Naive B cell (primary cell): ENCODE measurements at regions not wholly inside any gene's neighbourhood (a gene's known extent, or its start where the extent isn't known, plus 50 kb on each side); places are given as distances from the start of the nearest gene placed in this dataset.
A peak's percentile ranks its signal among the peaks of the same experiment; 100 is the strongest.

Experiments used
- ATAC-seq, 2 donors: fragments of 150-1000 bp; cut with Tn5 transposase; 2 replicates each; pipeline ENCODE4 v1.10.0; 2021; ENCODE audit warnings: low read depth in 2 of 2, mild to moderate bottlenecking in 2 of 2, moderate library complexity in 2 of 2
- DNase-seq: peaks from one replicate; pipeline ENCODE4 v3.0.0; 2022
- H3K27ac Mint-ChIP-seq, 6 donors: one replicate each; pipeline ENCODE4 v1.8.0; 2020 to 2022; ENCODE audit warnings: mild to moderate bottlenecking in 6 of 6, mixed read lengths in 6 of 6, moderate library complexity in 5 of 6, inconsistent platforms in 2 of 6
- H3K27me3 Mint-ChIP-seq, 3 donors: one replicate each; pipeline ENCODE4 v1.8.0; 2021 to 2022; ENCODE audit warnings: mixed read lengths in 3 of 3, mild to moderate bottlenecking in 1 of 3
- H3K36me3 Mint-ChIP-seq, 2 donors: one replicate each; pipeline ENCODE4 v1.8.0; 2020 to 2022; ENCODE audit warnings: mixed read lengths in 2 of 2, inconsistent platforms in 1 of 2, mild to moderate bottlenecking in 1 of 2
- H3K4me1 Mint-ChIP-seq, 3 donors: one replicate each; pipeline ENCODE4 v1.8.0; 2020 to 2022; ENCODE audit warnings: mixed read lengths in 3 of 3, inconsistent platforms in 1 of 3, mild to moderate bottlenecking in 1 of 3, moderate library complexity in 1 of 3
- H3K4me3 Mint-ChIP-seq, 8 donors: one replicate each; pipeline ENCODE4 v1.8.0; 2020 to 2022; ENCODE audit warnings: mild to moderate bottlenecking in 8 of 8, mixed read lengths in 8 of 8, moderate library complexity in 8 of 8, inconsistent platforms in 2 of 8
- H3K9me3 Mint-ChIP-seq, 7 donors: one replicate each; pipeline ENCODE4 v1.8.0; 2020 to 2022; ENCODE audit warnings: mixed read lengths in 7 of 7, mild to moderate bottlenecking in 5 of 7, inconsistent platforms in 2 of 7, moderate library complexity in 1 of 7

DNA sequence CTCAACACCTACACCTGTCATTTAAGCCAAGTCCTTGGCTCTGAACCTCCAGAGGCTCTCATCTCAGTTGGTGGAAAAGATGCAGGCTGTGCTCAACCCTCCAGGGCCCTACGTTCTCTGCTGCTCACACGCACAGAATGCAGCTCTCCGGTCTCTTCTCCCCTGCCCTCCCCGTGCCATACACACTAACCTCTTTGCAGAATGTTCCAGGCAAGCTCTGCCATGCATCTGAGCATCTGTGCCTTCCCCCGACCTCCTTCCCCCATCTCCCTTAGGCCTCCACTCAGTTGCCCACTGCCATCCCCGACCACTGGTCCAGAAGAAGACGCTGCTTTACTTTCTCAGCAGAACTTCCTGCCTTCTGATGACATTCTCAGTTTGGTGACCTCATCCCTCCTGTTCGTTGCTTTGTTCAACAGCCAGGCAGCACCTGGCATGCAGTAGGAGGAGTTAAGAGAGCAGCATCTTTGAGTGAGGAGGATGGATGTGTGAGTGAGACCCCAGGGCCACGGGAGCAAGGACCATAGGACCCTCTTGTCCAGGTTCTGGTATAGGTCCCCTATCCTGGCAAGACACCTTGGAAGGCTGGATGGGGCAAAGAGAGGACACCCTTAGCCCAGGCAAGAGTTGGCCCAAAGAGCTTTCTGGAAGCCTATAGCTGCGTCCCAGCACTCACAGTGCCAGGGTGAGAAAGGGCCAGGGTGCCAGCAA, 598.0 kb downstream of the BRD1 start:
- peaks cover 0 to 5% (median 0%) of the 10 kb centered on the region in 7 donors for H3K9me3 Mint-ChIP-seq
- H3K27me3 Mint-ChIP-seq: peaks cover 0 to 4% (median under 1%) of the 10 kb centered on the region in 3 donors
- no peaks in the 10 kb centered on the region for H3K36me3 Mint-ChIP-seq
- ATAC-seq (no peak), DNase-seq (no peak)
- H3K4me3 Mint-ChIP-seq: no peak overlapping the region
- H3K27ac Mint-ChIP-seq: peak overlapping the region in 1 of 6 donors; percentile 60
- no peaks in the 10 kb centered on the region for H3K4me1 Mint-ChIP-seq

DNA sequence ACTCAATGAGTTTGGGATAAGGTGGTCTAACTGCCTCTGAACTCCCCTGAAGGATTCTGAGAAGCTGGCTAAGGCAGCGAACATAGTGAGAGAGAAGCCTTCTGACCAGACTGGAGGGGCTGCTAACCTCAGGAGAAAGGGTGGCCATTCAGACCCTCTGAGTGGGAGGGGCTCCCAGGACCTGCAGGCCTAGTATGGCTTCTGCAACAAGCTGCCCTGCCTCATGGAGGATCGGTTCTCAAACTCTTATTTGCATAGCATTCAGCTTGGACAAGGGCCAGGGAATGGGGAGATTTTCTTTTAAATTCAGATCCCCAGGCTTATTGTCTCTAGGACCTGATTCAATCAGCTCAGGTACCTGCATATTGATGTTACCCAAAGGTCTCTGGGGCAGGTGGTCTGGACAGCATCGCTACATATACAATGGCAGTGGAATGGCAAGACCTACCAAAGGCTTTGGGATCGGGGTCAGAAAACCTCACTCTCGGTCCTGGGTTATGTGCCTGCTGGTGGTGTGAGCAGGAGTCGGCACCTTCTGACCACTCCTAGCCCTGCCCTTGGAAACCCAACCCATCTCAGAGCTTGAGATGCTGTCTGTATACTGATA, 599.1 kb downstream of the BRD1 start:
- H3K4me3 Mint-ChIP-seq: no peak overlapping the region
- H3K27ac Mint-ChIP-seq: no peak overlapping the region
- H3K4me1 Mint-ChIP-seq: no peaks in the 10 kb centered on the region
- ATAC-seq (no peak), DNase-seq (no peak)
- H3K9me3 Mint-ChIP-seq: peaks cover 0 to 8% (median 0%) of the 10 kb centered on the region in 7 donors
- no peaks in the 10 kb centered on the region for H3K36me3 Mint-ChIP-seq
- H3K27me3 Mint-ChIP-seq: peaks cover 0 to 4% (median 0%) of the 10 kb centered on the region in 3 donors

GRCh38 chr22:49227670-49228069, 600.0 kb downstream of the BRD1 start:
- Mint-ChIP-seq H3K27ac (no peak overlapping the region), H3K27me3 (peaks cover 0 to 4% (median 0%) of the 10 kb centered on the region in 3 donors), H3K9me3 (peaks cover 0 to 8% (median 0%) of the 10 kb centered on the region in 7 donors), H3K4me1 (no peaks in the 10 kb centered on the region), H3K4me3 (no peak overlapping the region), H3K36me3 (no peaks in the 10 kb centered on the region)
- DNase-seq (no peak), ATAC-seq (no peak)

DNA sequence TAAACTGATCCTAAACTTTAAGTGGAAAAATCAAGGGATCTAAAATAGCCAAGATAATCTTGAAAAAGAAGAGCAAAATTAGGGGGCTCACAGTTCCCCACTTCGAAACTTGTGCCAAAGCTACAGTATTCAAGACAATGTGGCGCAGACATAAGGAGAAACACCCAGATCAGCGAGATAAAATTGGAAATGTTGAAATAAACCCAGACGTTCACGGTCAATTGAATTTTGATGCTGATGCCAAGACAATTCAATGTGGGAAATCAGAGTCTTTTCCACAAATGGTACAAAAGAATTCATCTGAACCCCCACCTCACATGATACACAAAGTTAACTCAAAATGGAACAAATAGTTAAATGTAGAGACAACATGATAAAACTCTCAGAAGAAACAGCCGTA, 601.6 kb downstream of the BRD1 start:
- Mint-ChIP-seq H3K27ac (no peak overlapping the region), H3K4me1 (no peaks in the 10 kb centered on the region), H3K9me3 (peaks cover 0 to 8% (median 0%) of the 10 kb centered on the region in 7 donors), H3K27me3 (no peaks in the 10 kb centered on the region), H3K36me3 (no peaks in the 10 kb centered on the region), H3K4me3 (no peak overlapping the region)
- DNase-seq: no peak
- no peak for ATAC-seq

- Mint-ChIP-seq H3K4me1 (no peaks in the 10 kb centered on the region), H3K27me3 (peaks cover 0 to 10% (median 9%) of the 10 kb centered on the region in 3 donors), H3K4me3 (no peak overlapping the region), H3K36me3 (peaks cover 0 to 9% of the 10 kb centered on the region in 2 donors), H3K9me3 (peaks cover 0 to 13% (median 7%) of the 10 kb centered on the region in 7 donors), H3K27ac (no peak overlapping the region)
- ATAC-seq (no peak), DNase-seq (no peak)
These were observed 603.4 kb downstream of the BRD1 start for GRCh38 chr22:49224243-49224642.

GRCh38 chr22:49218142-49218541, 609.5 kb downstream of the BRD1 start:
- ATAC-seq (no peak), DNase-seq (no peak)
- Mint-ChIP-seq H3K4me1 (no peaks in the 10 kb centered on the region), H3K9me3 (peaks cover 8 to 33% (median 18%) of the 10 kb centered on the region in 7 donors), H3K27me3 (peaks cover 14 to 38% (median 30%) of the 10 kb centered on the region in 3 donors), H3K4me3 (no peak overlapping the region), H3K27ac (no peak overlapping the region), H3K36me3 (peaks cover 0 to 26% of the 10 kb centered on the region in 2 donors)

DNA sequence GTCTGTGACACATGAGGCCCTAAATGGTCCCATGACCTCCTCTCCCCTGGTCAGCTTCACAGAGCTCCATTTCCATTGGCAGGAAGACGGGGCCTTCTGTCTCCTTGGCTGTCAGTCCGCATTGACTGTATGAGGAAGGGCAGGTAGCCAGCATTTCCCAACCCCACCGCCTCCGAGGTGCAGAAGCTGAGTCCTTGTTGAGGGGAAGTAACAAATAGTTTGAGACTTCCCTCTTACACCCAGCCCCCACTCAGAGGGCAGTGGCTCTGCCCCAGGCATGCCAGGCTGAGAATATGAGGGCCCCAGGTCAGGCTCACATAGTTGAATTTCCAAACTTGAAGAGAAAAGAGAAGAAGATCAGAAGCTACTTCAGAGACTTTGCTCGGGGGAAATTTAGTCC, 611.1 kb downstream of the BRD1 start:
- H3K27ac Mint-ChIP-seq: no peak overlapping the region
- H3K4me3 Mint-ChIP-seq: no peak overlapping the region
- peaks cover 16 to 38% (median 30%) of the 10 kb centered on the region in 3 donors for H3K27me3 Mint-ChIP-seq
- H3K9me3 Mint-ChIP-seq: peaks cover 8 to 33% (median 18%) of the 10 kb centered on the region in 7 donors
- H3K4me1 Mint-ChIP-seq: no peaks in the 10 kb centered on the region
- H3K36me3 Mint-ChIP-seq: peaks cover 0 to 26% of the 10 kb centered on the region in 2 donors
- ATAC-seq: no peak
- DNase-seq: no peak

DNA sequence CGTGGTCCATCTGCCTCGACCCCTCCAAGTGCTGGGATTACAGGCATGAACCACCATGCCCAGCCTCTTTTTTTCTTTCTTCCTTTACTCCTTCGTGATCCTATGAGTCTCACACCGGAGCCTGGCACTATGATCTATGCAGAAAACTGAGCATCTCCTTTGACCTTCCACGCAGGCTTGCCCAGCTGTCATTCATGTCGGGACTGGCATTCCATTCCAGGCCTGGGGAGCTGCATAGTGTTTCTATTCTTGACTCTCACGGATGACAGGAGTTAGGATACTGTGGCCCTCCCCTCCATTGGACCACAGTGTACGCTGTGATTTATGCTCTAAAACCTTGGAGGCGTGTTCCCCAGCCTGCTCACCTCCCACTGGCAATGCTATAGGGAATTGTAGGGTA, 611.8 kb downstream of the BRD1 start:
- peaks cover 0 to 26% of the 10 kb centered on the region in 2 donors for H3K36me3 Mint-ChIP-seq
- H3K27me3 Mint-ChIP-seq: peaks cover 16 to 38% (median 30%) of the 10 kb centered on the region in 3 donors
- no peak overlapping the region for H3K27ac Mint-ChIP-seq
- no peaks in the 10 kb centered on the region for H3K4me1 Mint-ChIP-seq
- H3K4me3 Mint-ChIP-seq: no peak overlapping the region
- DNase-seq (no peak), ATAC-seq (no peak)
- peaks cover 8 to 33% (median 18%) of the 10 kb centered on the region in 7 donors for H3K9me3 Mint-ChIP-seq

DNA sequence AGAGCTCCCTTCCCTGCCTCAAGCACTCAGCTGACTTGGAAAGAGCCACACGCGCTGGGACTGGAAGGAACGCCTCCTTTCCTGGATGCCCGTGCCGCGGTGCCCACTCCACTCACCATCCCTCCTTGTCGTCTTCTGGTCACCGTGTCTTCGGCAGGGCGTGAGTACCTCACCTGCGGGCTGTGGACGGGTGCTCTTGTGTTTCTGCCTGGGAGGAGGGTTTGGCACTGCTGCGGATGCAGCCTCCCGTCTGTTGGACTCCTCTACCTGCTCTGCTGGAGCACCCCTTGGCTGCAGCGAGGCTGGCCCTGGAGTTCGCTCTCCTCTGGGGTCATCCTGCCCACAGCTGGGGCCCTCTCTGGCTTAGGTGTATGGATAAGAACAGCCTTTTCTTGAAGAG, 612.7 kb downstream of the BRD1 start:
- H3K36me3 Mint-ChIP-seq: peaks cover 0 to 25% of the 10 kb centered on the region in 2 donors
- no peak overlapping the region for H3K27ac Mint-ChIP-seq
- H3K27me3 Mint-ChIP-seq: peaks cover 16 to 35% (median 29%) of the 10 kb centered on the region in 3 donors
- DNase-seq (no peak), ATAC-seq (no peak)
- no peaks in the 10 kb centered on the region for H3K4me1 Mint-ChIP-seq
- H3K9me3 Mint-ChIP-seq: peaks cover 8 to 33% (median 17%) of the 10 kb centered on the region in 7 donors
- H3K4me3 Mint-ChIP-seq: no peak overlapping the region

DNA sequence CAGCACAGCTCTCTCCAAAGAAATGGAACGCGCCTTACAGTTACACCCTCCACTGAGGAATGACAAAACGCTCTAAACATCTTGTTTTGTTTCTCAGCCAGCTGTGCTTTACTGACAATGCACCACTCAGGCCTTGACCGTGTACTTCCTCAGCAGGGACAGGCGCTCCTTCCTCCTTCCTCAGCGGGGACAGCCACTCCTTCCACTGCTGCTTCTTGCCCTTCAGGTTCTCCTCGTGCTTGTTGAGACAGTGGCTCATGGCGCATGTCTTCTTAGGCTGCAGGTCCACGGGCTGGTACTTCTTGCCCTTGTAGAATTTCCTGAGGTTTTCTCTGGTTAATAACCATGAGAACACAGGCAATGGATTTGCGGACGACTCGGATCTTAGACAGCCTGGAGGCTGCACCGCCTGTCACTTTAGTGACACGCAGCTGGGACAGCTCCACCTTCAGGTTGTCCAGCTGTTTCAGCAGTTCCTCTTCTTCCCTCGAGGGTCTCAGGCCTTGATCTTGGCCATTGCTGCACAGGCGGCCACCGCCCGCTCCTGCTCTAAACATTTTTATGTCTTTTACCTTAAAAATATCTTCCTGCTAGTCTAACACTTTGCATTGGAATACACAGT, 613.8 kb downstream of the BRD1 start:
- no peak for ATAC-seq
- H3K4me1 Mint-ChIP-seq: no peaks in the 10 kb centered on the region
- DNase-seq: no peak
- H3K27me3 Mint-ChIP-seq: peaks cover 16 to 24% (median 19%) of the 10 kb centered on the region in 3 donors
- H3K4me3 Mint-ChIP-seq: no peak overlapping the region
- H3K9me3 Mint-ChIP-seq: peaks cover 6 to 23% (median 12%) of the 10 kb centered on the region in 7 donors
- H3K36me3 Mint-ChIP-seq: peaks cover 0 to 16% of the 10 kb centered on the region in 2 donors
- no peak overlapping the region for H3K27ac Mint-ChIP-seq

DNA sequence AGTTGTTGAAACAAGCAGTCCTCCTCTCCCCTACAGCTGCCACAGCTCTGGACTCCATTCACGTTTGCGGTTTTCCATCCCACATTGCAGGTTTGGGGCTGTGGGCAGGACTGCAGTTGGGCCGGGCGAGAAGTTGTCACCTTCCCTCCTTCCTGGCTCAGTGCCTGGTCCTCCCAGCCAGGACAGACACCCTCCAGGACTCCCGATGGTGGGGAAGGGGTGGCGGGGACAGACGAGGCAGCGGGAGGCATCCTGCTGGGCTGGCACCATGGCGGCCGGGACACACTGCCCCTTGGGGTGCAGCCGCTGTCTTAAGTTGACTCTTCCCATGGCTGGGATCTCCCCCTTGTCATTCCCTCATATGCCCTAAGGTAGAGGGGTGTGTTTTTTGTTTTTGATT, 615.2 kb downstream of the BRD1 start:
- no peak for ATAC-seq
- Mint-ChIP-seq H3K4me3 (no peak overlapping the region), H3K36me3 (peaks cover 0 to 5% of the 10 kb centered on the region in 2 donors), H3K4me1 (no peaks in the 10 kb centered on the region), H3K27ac (no peak overlapping the region), H3K27me3 (peaks cover 10 to 14% (median 11%) of the 10 kb centered on the region in 3 donors), H3K9me3 (peaks cover 0 to 11% (median 4%) of the 10 kb centered on the region in 7 donors)
- DNase-seq: no peak

DNA sequence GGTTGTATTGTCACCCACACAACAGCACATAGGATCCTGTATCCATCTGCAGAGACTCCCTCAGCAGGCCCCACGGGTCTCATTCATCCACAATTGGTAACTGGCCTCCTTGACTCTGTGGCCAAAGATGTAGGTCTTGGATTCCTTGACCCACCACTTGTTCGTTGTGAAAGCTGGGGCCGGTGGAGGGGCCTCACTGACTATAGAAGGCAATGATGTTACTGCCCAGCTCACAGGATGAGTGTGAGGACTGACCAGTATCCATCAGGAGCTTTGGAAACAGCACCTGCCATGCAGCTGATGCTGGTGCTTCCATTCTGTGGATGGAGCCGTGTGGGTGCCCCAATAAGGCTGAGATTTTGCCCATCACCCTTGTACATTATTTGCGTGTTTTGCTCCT, 615.7 kb downstream of the BRD1 start:
- peaks cover 0 to under 1% of the 10 kb centered on the region in 2 donors for H3K36me3 Mint-ChIP-seq
- ATAC-seq (no peak), DNase-seq (no peak)
- H3K27me3 Mint-ChIP-seq: peaks cover 5 to 13% (median 11%) of the 10 kb centered on the region in 3 donors
- H3K9me3 Mint-ChIP-seq: peaks cover 0 to 6% (median 2%) of the 10 kb centered on the region in 7 donors
- H3K4me3 Mint-ChIP-seq: no peak overlapping the region
- no peak overlapping the region for H3K27ac Mint-ChIP-seq
- H3K4me1 Mint-ChIP-seq: no peaks in the 10 kb centered on the region

GRCh38 chr22:49211176-49211575, 616.5 kb downstream of the BRD1 start:
- Mint-ChIP-seq H3K4me3 (peak overlapping the region in 1 of 8 donors; percentile 1), H3K36me3 (no peaks in the 10 kb centered on the region), H3K9me3 (peaks cover 0 to 3% (median 0%) of the 10 kb centered on the region in 7 donors), H3K27ac (no peak overlapping the region), H3K4me1 (no peaks in the 10 kb centered on the region), H3K27me3 (peaks cover 7 to 17% (median 11%) of the 10 kb centered on the region in 3 donors)
- no peak for DNase-seq
- ATAC-seq: no peak
